Mucosa of stomach (tissue), 1 donor: ENCODE measurements at regions not wholly inside any gene's neighbourhood (a gene's known extent, or its start where the extent isn't known, plus 50 kb on each side); places are given as distances from the start of the nearest gene placed in this dataset.

Experiments used
- H3K27me3 ChIP-seq: one replicate; pipeline ENCODE4 v1.7.0; 2013; ENCODE audit warnings: mild to moderate bottlenecking, low read length; ENCODE audit not compliant: control insufficient read depth, insufficient read depth
- H3K36me3 ChIP-seq: one replicate; pipeline ENCODE4 v1.7.0; 2013; ENCODE audit warnings: low read length; ENCODE audit not compliant: control insufficient read depth, insufficient read depth
- H3K4me1 ChIP-seq: one replicate; pipeline ENCODE4 v1.7.0; 2013; ENCODE audit warnings: mild to moderate bottlenecking, low read length; ENCODE audit not compliant: control insufficient read depth, insufficient read depth
- H3K4me3 ChIP-seq: one replicate; pipeline ENCODE4 v1.7.0; 2013; ENCODE audit warnings: low read length
- H3K9ac ChIP-seq: one replicate; pipeline ENCODE4 v1.7.0; 2013; ENCODE audit warnings: mild to moderate bottlenecking, low read length, moderate library complexity
- H3K9me3 ChIP-seq: one replicate; pipeline ENCODE4 v1.7.0; 2013; ENCODE audit warnings: mild to moderate bottlenecking, low read length, moderate library complexity; ENCODE audit not compliant: control insufficient read depth
- donor health status: Pancreatic carcinoma.

DNA sequence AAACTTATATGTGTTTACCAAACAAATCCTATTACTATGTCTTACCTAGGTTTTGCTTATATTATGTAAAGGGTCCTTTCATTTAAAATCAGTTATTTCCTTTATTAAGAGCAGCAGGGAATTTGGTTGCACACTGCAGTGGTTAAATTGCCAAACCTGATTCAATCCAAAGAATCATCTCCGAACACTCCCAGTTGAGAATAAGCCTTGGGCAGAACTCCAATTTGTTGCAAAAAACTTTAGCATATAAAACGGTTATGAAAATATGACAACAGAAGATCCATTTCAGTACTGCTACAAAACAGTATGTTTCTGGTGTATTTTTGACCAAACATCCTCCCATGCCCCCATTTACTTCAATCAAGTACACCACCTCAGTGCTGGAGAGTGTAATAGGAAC, 587.0 kb upstream of the GRAMD2B start:
- no peaks in the 10 kb centered on the region for H3K36me3 ChIP-seq
- H3K4me1 ChIP-seq = peaks cover 5% of the 10 kb centered on the region
- no peaks in the 10 kb centered on the region for H3K27me3 ChIP-seq
- H3K9me3 ChIP-seq = no peaks in the 10 kb centered on the region
- no peak overlapping the region for H3K4me3 ChIP-seq
- no peak overlapping the region for H3K9ac ChIP-seq

GRCh38 chr5:125837866-125838265, 585.3 kb upstream of the GRAMD2B start:
- H3K36me3 ChIP-seq = no peaks in the 10 kb centered on the region
- H3K9me3 ChIP-seq = no peaks in the 10 kb centered on the region
- H3K27me3 ChIP-seq = no peaks in the 10 kb centered on the region
- no peak overlapping the region for H3K9ac ChIP-seq
- peaks cover 5% of the 10 kb centered on the region for H3K4me1 ChIP-seq
- H3K4me3 ChIP-seq = no peak overlapping the region

GRCh38 chr5:125847561-125847960, 575.6 kb upstream of the GRAMD2B start:
- Histone ChIP-seq H3K27me3 (no peaks in the 10 kb centered on the region), H3K9me3 (no peaks in the 10 kb centered on the region), H3K4me3 (no peak overlapping the region)

DNA sequence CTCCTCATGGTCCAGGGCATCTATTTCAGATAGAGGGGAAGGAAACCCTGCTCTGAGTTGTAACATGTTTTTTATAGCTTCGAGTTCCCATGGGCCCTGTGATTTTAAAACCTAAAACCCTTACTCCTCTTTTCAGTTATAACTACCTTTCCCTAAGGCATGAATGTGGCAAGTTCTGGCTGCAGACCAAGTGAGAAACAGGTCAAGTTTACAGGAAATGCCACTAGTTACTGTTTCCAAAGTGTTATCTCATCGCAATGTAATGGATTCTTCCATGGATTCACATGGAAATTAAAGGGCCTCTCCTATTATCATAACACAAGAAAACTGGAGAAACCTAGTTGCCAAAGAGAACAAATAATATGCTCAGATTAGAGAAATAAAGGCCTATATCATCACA, 574.5 kb upstream of the GRAMD2B start:
- Histone ChIP-seq H3K4me3 (no peak overlapping the region), H3K27me3 (no peaks in the 10 kb centered on the region), H3K9me3 (no peaks in the 10 kb centered on the region), H3K9ac (no peak overlapping the region), H3K4me1 (no peaks in the 10 kb centered on the region), H3K36me3 (no peaks in the 10 kb centered on the region)

More at GRCh38 chr5:125847561-125847960, 575.6 kb upstream of the GRAMD2B start:
- Histone ChIP-seq H3K4me1 (no peaks in the 10 kb centered on the region), H3K9ac (no peak overlapping the region), H3K36me3 (no peaks in the 10 kb centered on the region)

DNA sequence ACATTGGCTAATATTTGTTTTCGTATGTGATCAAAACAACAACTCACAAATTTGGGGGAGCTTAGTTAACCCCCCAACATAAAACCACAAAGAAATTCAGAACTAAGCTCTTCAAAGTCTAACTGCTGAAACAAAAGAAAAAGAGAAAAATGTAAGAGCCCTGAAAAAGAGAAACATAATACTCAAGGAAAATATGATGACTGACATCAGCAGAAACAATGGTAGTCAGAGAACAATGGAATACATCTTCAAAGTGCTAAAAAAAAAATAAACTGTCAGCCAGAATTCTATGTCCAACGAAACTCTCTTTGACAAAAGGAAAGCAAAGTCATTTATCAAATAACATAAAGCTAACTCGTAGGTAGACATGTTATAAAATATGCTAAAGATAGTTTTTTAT, 566.3 kb upstream of the GRAMD2B start:
- no peak overlapping the region for H3K4me3 ChIP-seq
- H3K4me1 ChIP-seq = no peaks in the 10 kb centered on the region
- no peaks in the 10 kb centered on the region for H3K36me3 ChIP-seq
- H3K9me3 ChIP-seq = no peaks in the 10 kb centered on the region
- H3K27me3 ChIP-seq = no peaks in the 10 kb centered on the region
- H3K9ac ChIP-seq = no peak overlapping the region

DNA sequence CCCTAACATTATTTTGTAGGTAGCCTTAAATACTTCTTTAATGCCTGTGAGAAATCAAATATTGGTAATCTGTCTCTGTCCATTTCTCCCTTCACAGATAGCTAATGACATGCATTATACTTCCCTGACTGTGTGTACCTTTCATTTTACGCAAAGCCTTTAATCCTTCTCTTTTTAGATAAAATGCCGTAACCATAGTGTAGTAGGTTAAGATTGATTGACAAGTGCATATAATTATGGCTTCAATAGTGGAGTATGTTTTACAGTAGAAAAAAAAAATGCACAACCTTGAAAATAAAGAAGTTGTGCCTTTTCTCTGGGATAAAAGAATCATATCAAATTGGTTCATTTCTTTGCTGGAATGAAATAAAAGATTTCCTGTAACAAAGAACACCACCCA, 559.6 kb upstream of the GRAMD2B start:
- Histone ChIP-seq H3K9ac (no peak overlapping the region), H3K4me3 (no peak overlapping the region), H3K36me3 (no peaks in the 10 kb centered on the region), H3K4me1 (peaks cover 5% of the 10 kb centered on the region), H3K27me3 (no peaks in the 10 kb centered on the region), H3K9me3 (no peaks in the 10 kb centered on the region)

DNA sequence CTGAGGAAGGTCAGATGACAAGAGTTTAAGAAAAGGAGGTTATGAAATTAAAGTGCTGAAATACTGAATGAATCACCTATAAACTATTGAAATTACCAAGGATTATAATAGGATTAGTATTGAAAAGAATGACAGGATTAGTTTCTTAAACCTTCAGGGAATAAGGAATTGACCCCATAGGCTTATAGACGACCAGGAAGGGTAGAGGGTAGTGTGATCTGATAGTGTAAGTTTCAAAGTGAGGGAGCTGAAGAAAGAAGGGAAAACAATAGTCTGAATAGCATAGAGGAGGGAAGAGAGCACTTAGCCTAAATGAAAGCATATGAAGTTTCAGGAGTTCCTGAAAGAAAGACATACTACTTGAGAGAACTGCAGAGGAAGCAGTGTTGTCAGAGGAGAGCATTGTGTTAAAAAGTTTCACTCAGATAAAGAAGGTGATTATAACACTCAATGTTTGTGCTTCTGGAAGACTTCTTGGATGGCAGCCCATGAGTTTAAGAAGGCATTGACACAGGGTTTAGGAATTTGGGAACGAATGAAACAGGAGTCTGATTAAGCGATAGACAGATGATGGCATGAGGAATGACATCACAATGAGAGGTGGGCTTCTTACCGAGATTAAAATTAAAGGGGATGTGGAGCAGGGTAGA, 557.9 kb upstream of the GRAMD2B start:
- Histone ChIP-seq H3K9ac (no peak overlapping the region), H3K4me3 (no peak overlapping the region)

GRCh38 chr5:125868036-125868435, 555.2 kb upstream of the GRAMD2B start:
- H3K4me3 ChIP-seq = no peak overlapping the region
- no peaks in the 10 kb centered on the region for H3K36me3 ChIP-seq

More for the DNA sequence above, 557.9 kb upstream of the GRAMD2B start:
- peaks cover 5% of the 10 kb centered on the region for H3K4me1 ChIP-seq
- no peaks in the 10 kb centered on the region for H3K9me3 ChIP-seq
- no peaks in the 10 kb centered on the region for H3K27me3 ChIP-seq
- no peaks in the 10 kb centered on the region for H3K36me3 ChIP-seq

DNA sequence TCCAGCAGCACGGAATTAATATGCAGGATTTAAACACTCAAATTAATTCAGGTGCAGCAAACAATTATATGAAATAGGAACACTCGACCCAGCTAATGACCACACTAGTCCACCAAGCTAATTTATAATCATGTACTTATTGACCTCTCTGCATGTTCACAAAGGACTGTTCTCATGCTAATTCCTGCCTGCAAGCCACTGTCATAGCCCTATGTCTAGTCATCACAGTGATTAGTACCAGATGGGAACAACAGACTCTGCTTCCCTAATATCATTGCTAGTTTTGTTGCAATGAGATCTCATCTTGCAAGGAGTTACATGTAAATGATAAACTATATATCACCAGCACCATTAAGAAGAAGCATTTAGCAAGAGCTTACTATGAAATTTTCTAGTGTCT, 553.0 kb upstream of the GRAMD2B start:
- H3K4me1 ChIP-seq = peaks cover 19% of the 10 kb centered on the region
- H3K4me3 ChIP-seq = no peak overlapping the region
- H3K9me3 ChIP-seq = peaks cover 3% of the 10 kb centered on the region
- H3K36me3 ChIP-seq = no peaks in the 10 kb centered on the region
- no peak overlapping the region for H3K9ac ChIP-seq
- no peaks in the 10 kb centered on the region for H3K27me3 ChIP-seq

More at GRCh38 chr5:125868036-125868435, 555.2 kb upstream of the GRAMD2B start:
- no peaks in the 10 kb centered on the region for H3K9me3 ChIP-seq
- H3K27me3 ChIP-seq = no peaks in the 10 kb centered on the region
- H3K4me1 ChIP-seq = peaks cover 5% of the 10 kb centered on the region
- H3K9ac ChIP-seq = no peak overlapping the region

- Histone ChIP-seq H3K9ac (no peak overlapping the region), H3K4me1 (peaks cover 15% of the 10 kb centered on the region), H3K27me3 (no peaks in the 10 kb centered on the region), H3K36me3 (no peaks in the 10 kb centered on the region), H3K4me3 (no peak overlapping the region), H3K9me3 (peaks cover 3% of the 10 kb centered on the region)
Measured at GRCh38 chr5:125874057-125874456, 549.2 kb upstream of the GRAMD2B start.

GRCh38 chr5:125874717-125875116, 548.5 kb upstream of the GRAMD2B start:
- Histone ChIP-seq H3K9ac (no peak overlapping the region), H3K4me3 (no peak overlapping the region), H3K9me3 (peaks cover 3% of the 10 kb centered on the region), H3K4me1 (peaks cover 15% of the 10 kb centered on the region), H3K27me3 (no peaks in the 10 kb centered on the region), H3K36me3 (no peaks in the 10 kb centered on the region)

GRCh38 chr5:125877248-125877647, 546.0 kb upstream of the GRAMD2B start:
- peaks cover 15% of the 10 kb centered on the region for H3K4me1 ChIP-seq
- H3K4me3 ChIP-seq = no peak overlapping the region
- H3K9me3 ChIP-seq = peaks cover 3% of the 10 kb centered on the region
- no peaks in the 10 kb centered on the region for H3K27me3 ChIP-seq
- no peaks in the 10 kb centered on the region for H3K36me3 ChIP-seq
- no peak overlapping the region for H3K9ac ChIP-seq

- H3K9ac ChIP-seq = no peak overlapping the region
- H3K27me3 ChIP-seq = no peaks in the 10 kb centered on the region
- no peaks in the 10 kb centered on the region for H3K9me3 ChIP-seq
- H3K4me1 ChIP-seq = no peaks in the 10 kb centered on the region
- H3K4me3 ChIP-seq = no peak overlapping the region
- H3K36me3 ChIP-seq = no peaks in the 10 kb centered on the region
Measured at GRCh38 chr5:125882061-125882460, 541.1 kb upstream of the GRAMD2B start.
